ENCODE measurements at regions not wholly inside any gene's neighbourhood (a gene's known extent, or its start where the extent isn't known, plus 50 kb on each side); places are given as distances from the start of the nearest gene placed in this dataset.
"Not testable (repeated sequence)": the region's sequence is repeated elsewhere in the genome, so short reads cannot be mapped to it uniquely, and the experiment has no call there.

DNA sequence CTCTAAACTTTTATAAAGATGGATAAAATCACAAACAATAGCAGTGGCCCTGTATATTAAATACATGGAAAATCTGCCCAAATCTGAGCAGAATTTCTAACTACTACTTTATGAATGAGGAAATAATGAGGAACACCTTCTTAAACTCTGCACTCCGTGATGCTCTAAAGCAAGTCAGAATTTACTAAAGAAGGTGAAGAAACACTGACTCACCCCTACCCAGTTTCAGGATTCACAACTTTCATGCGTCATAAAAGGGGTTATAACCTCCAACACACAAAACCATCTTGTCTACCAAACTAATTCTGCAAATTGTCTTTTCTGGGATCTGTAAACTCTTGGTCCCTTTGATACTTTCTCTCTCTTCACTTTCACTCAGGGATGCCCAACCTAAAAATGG is 561.1 kb upstream of the ACO1 start:
- peak in 1 of 2 donors; percentile 56 for ATAC-seq
- DNase-seq (ENCODE audit: low spot score in 2 of 2), result no peak
- Mint-ChIP-seq H3K36me3 (no peaks in the 10 kb centered on the region), H3K9me3 (no peaks in the 10 kb centered on the region), H3K27ac (no peak overlapping the region)

DNA sequence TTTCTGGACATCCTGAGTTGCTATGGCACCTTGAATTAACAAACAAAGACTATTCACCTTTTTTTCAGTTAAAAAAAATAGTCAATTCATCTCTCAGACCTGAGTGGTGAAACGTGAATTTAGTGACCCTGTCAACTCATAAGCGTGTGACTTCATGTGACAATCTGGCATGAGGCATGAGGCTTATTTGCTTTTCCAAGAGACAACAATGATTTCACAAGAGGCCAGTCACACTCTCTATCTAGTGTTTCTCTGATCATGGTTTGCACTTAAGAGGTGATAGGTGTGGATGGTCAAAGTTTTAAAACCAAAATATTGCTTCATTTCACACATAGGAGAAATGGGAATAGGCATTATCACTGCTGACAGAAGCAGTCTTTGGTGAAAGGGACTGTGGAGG is 559.6 kb upstream of the ACO1 start:
- Mint-ChIP-seq H3K27ac (no peak overlapping the region), H3K9me3 (no peaks in the 10 kb centered on the region), H3K36me3 (no peaks in the 10 kb centered on the region)
- no peak for ATAC-seq
- DNase-seq (ENCODE audit: low spot score in 2 of 2), result no peak

DNA sequence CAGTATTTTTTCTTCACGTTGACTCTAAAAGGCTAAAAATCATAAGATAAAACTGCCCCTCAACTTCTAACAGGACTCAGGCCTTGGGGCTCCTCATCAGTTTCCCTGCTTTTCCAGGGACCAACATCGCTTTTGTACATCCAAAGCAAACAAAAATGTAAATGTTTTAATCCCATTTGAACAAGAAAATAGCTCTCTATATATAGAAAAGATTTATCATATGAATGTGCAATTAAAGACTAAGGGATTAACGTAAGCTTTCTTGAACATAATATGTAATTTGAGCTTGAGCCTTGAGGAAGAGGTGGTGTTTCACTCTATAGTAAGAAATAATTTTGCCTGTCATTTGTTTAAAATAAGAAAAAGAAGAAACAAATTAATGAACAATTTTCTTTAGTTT is 547.2 kb upstream of the ACO1 start:
- ATAC-seq (no peak), DNase-seq (ENCODE audit: low spot score in 2 of 2) (no peak)
- Mint-ChIP-seq H3K36me3 (no peaks in the 10 kb centered on the region), H3K27ac (no peak overlapping the region), H3K9me3 (no peaks in the 10 kb centered on the region)

DNA sequence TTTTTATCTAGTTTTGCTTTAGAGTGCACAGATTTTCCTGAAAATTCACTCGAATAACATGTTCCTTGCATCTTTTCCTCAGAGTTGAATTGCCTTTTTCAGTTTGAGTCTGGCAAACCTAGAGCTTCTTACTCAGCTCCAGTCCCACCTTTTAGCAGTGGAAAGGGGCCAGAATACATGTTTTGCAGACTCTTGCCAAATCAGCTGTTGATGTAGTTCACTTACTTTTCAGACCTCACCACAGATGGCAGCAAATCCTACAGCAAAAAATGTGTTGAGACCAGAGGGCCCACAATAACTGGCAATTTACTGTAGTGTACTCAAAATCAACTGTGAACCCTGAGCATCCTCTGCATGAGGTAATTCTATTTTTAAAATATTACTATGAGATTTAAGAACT is 545.2 kb upstream of the ACO1 start:
- ATAC-seq, result no peak

DNA sequence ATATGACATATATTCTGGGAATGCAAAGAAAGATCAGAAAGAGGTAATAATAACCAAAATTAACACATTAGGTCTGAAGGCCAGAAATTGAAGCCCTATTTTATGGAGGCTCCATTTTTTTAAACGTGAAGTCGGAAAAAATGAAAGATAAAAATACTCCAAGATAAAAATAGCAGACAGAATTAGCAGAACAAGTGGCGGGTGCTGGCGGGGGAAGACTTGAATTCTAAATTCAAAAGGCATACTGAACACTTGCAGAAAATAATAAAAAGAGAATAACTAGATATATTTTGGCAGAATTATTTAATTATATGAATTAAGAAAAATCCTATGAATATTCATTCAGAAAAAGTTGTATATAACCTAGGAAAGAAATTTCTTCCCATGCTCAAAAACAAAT is 543.7 kb upstream of the ACO1 start:
- H3K9me3 Mint-ChIP-seq, result no peaks in the 10 kb centered on the region
- DNase-seq (ENCODE audit: low spot score in 2 of 2), result no peak
- H3K27ac Mint-ChIP-seq, result no peak overlapping the region
- no peaks in the 10 kb centered on the region for H3K36me3 Mint-ChIP-seq
- ATAC-seq, result no peak

More for the DNA sequence above, 545.2 kb upstream of the ACO1 start:
- H3K9me3 Mint-ChIP-seq, result no peaks in the 10 kb centered on the region
- no peaks in the 10 kb centered on the region for H3K36me3 Mint-ChIP-seq
- no peak for DNase-seq (ENCODE audit: low spot score in 2 of 2)
- H3K27ac Mint-ChIP-seq, result no peak overlapping the region

DNA sequence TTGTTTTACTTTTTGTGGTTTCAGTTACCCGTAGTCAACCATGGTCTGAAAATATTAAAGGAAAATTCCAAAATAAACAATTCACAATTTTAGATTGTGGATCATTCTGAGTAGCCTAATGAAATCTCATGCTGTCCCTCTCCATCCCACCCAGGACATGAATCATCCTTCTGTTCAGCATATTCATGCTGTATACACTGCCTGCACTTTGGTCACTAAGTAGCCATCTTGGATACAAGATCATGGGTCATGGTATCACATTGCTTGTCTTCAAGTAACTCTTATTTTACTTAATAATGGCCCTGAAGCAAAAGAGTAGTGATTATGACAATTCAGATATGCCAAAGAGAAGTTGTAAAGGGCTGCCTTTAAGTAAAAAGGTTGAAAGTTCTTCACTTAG is 536.5 kb upstream of the ACO1 start:
- Mint-ChIP-seq H3K9me3 (no peaks in the 10 kb centered on the region), H3K36me3 (no peaks in the 10 kb centered on the region), H3K27ac (no peak overlapping the region)
- DNase-seq (ENCODE audit: low spot score in 2 of 2) (no peak), ATAC-seq (no peak)

DNA sequence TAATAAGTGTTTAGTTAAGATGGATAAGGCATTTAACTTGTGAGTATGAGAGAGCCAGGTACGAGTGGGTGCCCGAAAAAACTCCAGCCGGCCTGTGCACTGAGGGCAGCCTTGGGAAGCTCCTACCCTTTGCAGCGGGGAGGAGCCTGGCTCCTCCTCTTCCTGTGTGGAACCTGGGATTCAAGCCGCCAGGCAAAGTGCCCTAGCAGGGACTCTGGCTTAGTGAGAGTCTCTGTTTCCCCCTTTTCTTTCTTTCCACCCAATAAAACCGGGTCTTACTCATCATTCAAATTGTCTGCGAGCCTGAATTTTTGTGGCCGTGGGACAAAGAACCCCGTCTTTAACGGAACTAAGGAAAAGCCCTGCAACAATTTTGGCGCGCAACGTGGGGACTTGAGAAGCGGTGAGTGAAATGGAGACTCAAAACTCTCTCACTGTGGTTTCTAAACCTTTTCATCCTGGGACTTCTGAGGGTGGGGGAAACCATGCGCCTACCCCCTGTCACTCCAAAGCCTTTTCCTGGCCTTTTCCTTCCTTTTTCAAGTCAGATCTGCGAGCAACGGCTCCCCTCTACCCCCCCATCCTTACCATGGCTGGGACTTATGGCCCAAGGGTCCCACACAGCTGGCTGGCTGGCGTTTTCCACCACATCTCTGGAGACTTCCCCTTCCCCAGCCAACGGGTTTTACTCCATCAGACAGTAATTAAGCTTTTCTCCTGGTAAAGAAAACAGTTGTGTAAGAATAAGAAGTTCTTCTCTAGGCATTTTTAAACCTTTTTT is 535.7 kb upstream of the ACO1 start:
- DNase-seq (ENCODE audit: low spot score in 2 of 2), result no peak
- H3K27ac Mint-ChIP-seq, result no peak overlapping the region
- H3K36me3 Mint-ChIP-seq, result no peaks in the 10 kb centered on the region
- no peak for ATAC-seq
- no peaks in the 10 kb centered on the region for H3K9me3 Mint-ChIP-seq

DNA sequence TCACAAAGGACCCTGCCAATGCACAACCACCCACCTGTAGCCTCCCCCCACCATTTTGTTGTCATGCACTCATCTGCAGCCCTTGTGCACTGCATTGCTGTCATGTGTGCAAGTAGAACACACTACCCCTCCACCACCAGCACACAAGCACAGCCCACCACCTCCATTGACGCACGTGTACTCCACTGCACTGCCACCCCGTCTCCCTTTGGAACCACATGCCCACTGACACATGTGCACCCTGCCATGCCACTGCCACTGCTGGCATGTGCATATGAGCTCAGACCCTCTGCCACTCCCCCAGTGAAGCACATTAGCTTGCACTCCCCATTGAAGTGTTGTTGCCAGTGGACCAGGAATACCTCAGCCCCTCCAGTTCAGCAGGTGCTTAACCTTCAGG is 530.3 kb upstream of the ACO1 start:
- no peak overlapping the region for H3K27ac Mint-ChIP-seq
- DNase-seq (ENCODE audit: low spot score in 2 of 2) (no peak), ATAC-seq (no peak)
- H3K36me3 Mint-ChIP-seq, result no peaks in the 10 kb centered on the region
- peaks cover 0 to 8% of the 10 kb centered on the region in 2 donors for H3K9me3 Mint-ChIP-seq

DNA sequence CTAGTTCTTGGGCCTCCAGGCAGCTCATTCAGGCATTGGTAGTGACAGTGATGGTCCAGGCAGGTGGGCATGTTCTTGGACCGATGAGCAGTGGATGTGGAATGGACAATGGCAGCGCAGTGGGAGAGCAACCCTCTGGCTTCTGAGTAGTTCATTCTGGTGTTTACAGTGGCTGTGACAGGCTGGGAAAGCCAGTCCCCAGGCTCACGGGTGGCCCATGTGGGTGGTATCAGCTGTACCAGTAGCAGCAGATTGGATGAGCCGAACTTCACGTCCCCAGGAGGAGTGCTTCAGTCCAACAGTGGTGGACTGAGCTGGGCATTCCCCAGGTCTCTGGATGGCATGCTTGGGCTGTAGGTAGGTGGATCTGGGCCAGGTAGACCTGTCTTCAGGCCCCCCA is 515.6 kb upstream of the ACO1 start:
- no peak for ATAC-seq
- Mint-ChIP-seq H3K27ac (no peak overlapping the region), H3K36me3 (no peaks in the 10 kb centered on the region), H3K9me3 (peaks cover 3 to 12% of the 10 kb centered on the region in 2 donors)
- DNase-seq (ENCODE audit: low spot score in 2 of 2), result no peak

DNA sequence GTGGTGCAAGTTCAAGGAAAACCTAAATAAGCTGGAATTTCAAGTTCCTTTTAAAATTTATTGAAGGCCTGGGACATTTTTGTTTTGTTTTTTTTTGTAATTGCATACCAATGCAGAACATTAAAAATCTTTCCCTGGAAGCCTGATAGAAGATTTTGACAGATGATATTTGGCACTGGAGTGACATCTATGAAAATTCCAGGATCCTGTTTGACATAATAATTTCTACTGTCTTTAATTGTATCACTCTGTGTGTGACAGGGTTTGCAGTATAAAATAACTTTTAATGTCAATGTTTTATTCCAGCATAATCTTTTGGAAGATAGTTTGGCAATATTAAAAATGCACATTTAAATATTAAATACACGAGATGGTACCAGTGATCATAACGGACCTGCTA is 514.2 kb upstream of the ACO1 start:
- H3K9me3 Mint-ChIP-seq, result peaks cover 3 to 12% of the 10 kb centered on the region in 2 donors

DNA sequence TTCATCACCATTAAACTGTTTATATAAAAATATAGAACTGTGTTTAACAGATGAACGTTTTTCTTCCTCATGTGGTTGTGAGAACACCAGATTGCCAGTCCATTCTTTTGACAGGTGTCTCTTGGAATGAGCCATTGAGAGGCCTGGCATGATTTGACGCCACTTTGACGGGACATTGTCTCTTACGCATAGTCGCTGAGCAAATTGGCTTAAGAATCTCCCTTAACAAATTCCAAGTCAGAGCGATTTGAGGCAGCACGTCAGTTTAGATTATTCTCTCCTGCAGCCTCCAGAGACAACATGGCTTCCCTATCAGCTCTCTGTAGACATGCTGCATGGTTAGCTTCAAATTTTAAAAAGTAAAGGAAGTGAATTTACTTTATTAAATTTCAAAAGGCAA is 510.7 kb upstream of the ACO1 start:
- ATAC-seq, result no peak
- DNase-seq (ENCODE audit: low spot score in 2 of 2), result no peak
- Mint-ChIP-seq H3K36me3 (no peaks in the 10 kb centered on the region), H3K9me3 (peaks cover 0 to 3% of the 10 kb centered on the region in 2 donors), H3K27ac (no peak overlapping the region)

More for the DNA sequence above, 514.2 kb upstream of the ACO1 start:
- DNase-seq (ENCODE audit: low spot score in 2 of 2) (no peak), ATAC-seq (no peak)
- H3K36me3 Mint-ChIP-seq, result no peaks in the 10 kb centered on the region
- H3K27ac Mint-ChIP-seq, result no peak overlapping the region

DNA sequence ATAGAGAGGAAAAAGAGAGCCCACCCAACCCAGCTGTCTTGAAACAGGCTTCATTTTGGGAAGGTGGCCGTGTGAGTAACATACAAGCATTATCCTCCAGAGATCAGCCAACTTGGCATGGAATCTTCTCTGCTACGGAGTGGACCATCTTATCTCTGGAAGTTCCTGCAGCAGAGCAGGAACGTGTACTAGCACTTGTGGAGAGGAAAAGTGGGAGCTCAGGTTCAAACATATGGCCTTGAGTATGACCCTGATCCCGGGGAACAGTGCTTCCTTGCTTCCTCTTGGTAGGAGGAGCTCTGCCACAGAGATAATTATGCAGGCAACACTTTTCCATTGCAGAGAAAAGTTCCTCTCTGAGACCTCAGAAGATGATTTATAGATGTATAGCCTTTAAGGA is 490.4 kb upstream of the ACO1 start:
- Mint-ChIP-seq H3K27ac (no peak overlapping the region), H3K36me3 (no peaks in the 10 kb centered on the region), H3K9me3 (no peaks in the 10 kb centered on the region)
- ATAC-seq (no peak), DNase-seq (ENCODE audit: low spot score in 2 of 2) (no peak)

DNA sequence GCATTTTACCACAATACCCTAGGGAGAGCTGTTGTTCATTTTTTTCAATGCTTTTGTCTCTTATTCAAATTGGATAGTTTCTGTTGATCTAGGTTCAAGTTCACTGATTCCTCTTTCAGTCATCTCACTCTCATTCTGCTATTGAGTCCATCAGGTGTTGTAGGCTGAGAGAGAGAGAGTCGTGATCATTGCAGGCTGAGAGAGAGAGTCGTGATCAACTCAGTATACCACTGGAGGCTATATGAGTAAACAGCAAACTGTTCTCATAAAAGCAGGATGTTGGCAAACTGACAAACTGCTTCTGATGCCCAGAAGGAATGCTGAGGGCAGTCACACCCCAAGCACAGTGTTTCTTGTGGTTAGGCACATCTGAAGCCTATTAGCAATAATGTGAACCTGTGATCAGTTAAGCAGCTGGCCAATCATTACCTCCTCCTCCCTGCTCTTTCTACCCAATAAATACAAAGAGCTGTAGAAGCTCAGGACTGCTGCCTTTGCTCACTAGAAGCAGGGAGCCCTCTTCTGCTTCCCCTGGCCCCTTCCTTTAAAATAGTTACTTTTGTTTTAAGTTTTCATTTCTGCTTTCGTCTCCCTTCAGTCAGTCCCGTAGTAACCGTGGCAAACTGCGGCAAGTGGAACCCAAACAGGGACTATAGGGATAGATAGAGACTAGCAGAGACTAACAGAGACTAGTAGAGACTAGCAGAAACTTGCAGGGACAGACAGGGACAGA is 476.1 kb upstream of the ACO1 start:
- no peak overlapping the region for H3K27ac Mint-ChIP-seq
- DNase-seq (ENCODE audit: low spot score in 2 of 2), result no peak
- H3K36me3 Mint-ChIP-seq, result no peaks in the 10 kb centered on the region

DNA sequence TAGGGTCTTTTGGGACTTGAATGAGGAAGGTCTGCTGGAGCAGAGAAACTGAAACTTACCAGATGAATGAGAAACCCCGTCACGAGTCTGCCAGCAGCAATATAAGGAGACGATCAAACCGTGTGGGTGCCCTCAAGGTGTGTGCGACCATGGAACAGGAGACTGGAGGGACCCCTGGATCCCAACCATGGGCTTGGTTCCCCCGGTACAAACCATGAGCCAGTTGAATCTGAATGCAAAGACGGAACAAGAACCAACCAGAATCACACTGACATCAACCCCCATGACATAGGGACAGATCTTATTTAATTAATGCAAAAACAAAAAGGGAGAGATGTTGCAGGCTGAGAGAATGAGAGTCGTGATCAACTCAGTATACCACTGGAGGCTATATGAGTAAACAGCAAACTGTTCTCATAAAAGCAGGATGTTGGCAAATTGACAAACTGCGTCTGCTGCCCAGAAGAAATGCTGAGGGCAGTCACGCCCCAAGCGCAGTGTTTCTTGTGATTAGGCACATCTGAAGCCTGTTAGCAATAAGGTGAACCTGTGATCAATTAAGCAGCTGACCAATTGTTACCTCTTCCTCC is 475.5 kb upstream of the ACO1 start:
- ATAC-seq (no peak), DNase-seq (ENCODE audit: low spot score in 2 of 2) (no peak)
- Mint-ChIP-seq H3K9me3 (no peaks in the 10 kb centered on the region), H3K36me3 (no peaks in the 10 kb centered on the region), H3K27ac (no peak overlapping the region)

More for the DNA sequence above, 476.1 kb upstream of the ACO1 start:
- no peaks in the 10 kb centered on the region for H3K9me3 Mint-ChIP-seq
- no peak for ATAC-seq

DNA sequence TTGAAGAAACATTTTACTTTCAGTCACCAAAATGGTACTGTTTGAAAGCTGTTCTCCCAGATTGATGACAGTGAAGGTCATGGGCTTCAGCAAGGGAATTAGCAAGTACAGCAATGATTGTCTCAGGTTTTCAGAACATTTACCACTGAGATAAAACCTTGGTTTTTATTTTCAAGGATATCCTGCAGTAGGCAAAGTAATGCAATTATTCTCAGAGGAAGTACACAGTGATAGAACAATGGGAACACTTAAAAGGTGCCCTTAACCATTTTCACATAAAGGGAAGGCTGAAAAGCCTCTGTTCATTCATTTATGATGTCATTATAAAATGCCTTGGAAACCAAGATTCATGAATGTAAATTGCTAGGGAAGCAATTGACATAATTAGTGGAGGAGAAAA is 471.8 kb upstream of the ACO1 start:
- Mint-ChIP-seq H3K27ac (no peak overlapping the region), H3K36me3 (no peaks in the 10 kb centered on the region), H3K9me3 (no peaks in the 10 kb centered on the region)
- ATAC-seq, result no peak
- DNase-seq (ENCODE audit: low spot score in 2 of 2), result no peak

DNA sequence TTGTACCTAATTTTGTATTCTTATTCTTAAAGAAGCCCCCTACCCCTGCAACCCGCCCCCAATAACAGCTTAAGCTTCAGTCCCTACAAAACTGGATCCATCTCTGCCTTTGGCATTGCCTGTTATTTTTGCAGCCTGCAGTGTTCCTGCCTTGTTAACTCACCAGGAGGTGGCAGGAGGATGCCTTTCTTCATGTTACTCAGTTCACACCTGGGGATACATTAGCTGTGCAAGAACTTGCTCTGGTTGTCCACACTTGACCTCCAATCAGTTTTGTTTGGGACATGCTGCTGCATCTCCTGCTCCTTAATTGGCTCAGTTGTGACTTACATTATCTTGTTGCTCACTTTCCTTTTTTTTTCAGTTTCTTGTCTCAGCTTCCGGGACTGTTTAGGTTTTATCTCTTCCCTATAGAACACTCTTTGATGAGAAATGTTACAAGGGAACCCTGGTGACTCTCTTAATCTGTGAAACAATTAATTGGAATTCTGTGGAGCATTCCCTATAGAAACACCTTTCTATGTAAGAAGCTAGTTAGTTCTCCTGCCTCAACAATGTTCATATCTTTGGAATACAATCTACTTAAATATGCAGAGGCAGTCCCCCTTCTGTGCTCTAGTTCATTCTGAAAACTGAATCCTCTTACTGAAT is 467.7 kb upstream of the ACO1 start:
- no peak overlapping the region for H3K27ac Mint-ChIP-seq
- H3K36me3 Mint-ChIP-seq, result no peaks in the 10 kb centered on the region
- DNase-seq (ENCODE audit: low spot score in 2 of 2) (no peak), ATAC-seq (no peak)
- no peaks in the 10 kb centered on the region for H3K9me3 Mint-ChIP-seq

DNA sequence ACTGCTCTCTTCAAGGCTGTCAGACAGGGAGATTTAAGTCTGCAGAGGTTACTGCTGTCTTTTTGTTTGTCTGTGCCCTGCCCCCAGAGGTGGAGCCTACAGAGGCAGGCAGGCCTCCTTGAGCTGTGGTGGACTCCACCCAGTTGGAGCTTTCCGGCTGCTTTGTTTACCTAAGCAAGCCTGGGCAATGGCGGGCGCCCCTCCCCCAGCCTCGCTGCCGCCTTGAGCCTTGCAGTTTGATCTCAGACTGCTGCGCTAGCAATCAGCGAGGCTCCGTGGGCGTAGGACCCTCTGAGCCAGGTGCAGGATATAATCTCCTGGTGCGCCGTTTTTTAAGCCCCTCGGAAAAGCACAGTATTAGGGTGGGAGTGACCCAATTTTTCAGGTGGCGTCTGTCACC is 446.7 kb upstream of the ACO1 start:
- not testable (repeated sequence) for H3K9me3 Mint-ChIP-seq; H3K27ac Mint-ChIP-seq; H3K36me3 Mint-ChIP-seq; ATAC-seq; DNase-seq (ENCODE audit: low spot score in 2 of 2)
